ENCODE measurements at regions not wholly inside any gene's neighbourhood (a gene's known extent, or its start where the extent isn't known, plus 50 kb on each side); places are given as distances from the start of the nearest gene placed in this dataset.

- WGBS, 2 donors (ENCODE audit: low coverage in 1 of 2) = 17 to 65% methylated on average over 2 to 3 of the region's 3 CpGs
- no peaks in the 10 kb centered on the region for H3K4me1 ChIP-seq
- no peak for ATAC-seq
Measured at GRCh38 chr6:145531822-145532221, 203.5 kb downstream of the EPM2A start.

GRCh38 chr6:145532361-145532760, 203.0 kb downstream of the EPM2A start:
- Histone ChIP-seq H3K4me3 (no peak overlapping the region), H3K27ac (no peak overlapping the region), H3K36me3 (no peaks in the 10 kb centered on the region), H3K9me3 (no peaks in the 10 kb centered on the region), H3K4me1 (no peaks in the 10 kb centered on the region), H3K27me3 (no peaks in the 10 kb centered on the region)
- WGBS, 2 donors (ENCODE audit: low coverage in 1 of 2) = 39 to 58% methylated on average over 3 to 4 of the region's 4 CpGs
- TF ChIP-seq POLR2AphosphoS5 (IDR thresholded peaks at IDR 0.05) (no peak), CTCF (IDR thresholded peaks at IDR 0.05) (no peak), EP300 (IDR thresholded peaks at IDR 0.05) (no peak), POLR2A (IDR thresholded peaks at IDR 0.05) (no peak)
- ATAC-seq = no peak

More at GRCh38 chr6:145531822-145532221, 203.5 kb downstream of the EPM2A start:
- no peak for TF ChIP-seq POLR2A (IDR thresholded peaks at IDR 0.05)
- no peak for TF ChIP-seq POLR2AphosphoS5 (IDR thresholded peaks at IDR 0.05)
- TF ChIP-seq EP300 (IDR thresholded peaks at IDR 0.05) = no peak
- TF ChIP-seq CTCF (IDR thresholded peaks at IDR 0.05) = no peak
- Histone ChIP-seq H3K27ac (no peak overlapping the region), H3K4me3 (no peak overlapping the region), H3K27me3 (no peaks in the 10 kb centered on the region), H3K36me3 (no peaks in the 10 kb centered on the region), H3K9me3 (no peaks in the 10 kb centered on the region)

- Histone ChIP-seq H3K27me3 (no peaks in the 10 kb centered on the region), H3K27ac (no peak overlapping the region), H3K4me1 (no peaks in the 10 kb centered on the region), H3K4me3 (no peak overlapping the region), H3K36me3 (no peaks in the 10 kb centered on the region), H3K9me3 (no peaks in the 10 kb centered on the region)
- ATAC-seq = no peak
- 70 to 74% methylated on average over 4 of the region's 4 CpGs for WGBS, 2 donors (ENCODE audit: low coverage in 1 of 2)
- TF ChIP-seq EP300 (IDR thresholded peaks at IDR 0.05) (no peak), POLR2A (IDR thresholded peaks at IDR 0.05) (no peak), CTCF (IDR thresholded peaks at IDR 0.05) (no peak), POLR2AphosphoS5 (IDR thresholded peaks at IDR 0.05) (no peak)
Measured at GRCh38 chr6:145534989-145535388, 200.3 kb downstream of the EPM2A start.

GRCh38 chr6:145538989-145539388, 196.3 kb downstream of the EPM2A start:
- Histone ChIP-seq H3K27ac (no peak overlapping the region), H3K4me3 (no peak overlapping the region), H3K36me3 (no peaks in the 10 kb centered on the region), H3K4me1 (no peaks in the 10 kb centered on the region), H3K9me3 (no peaks in the 10 kb centered on the region), H3K27me3 (no peaks in the 10 kb centered on the region)
- TF ChIP-seq CTCF (IDR thresholded peaks at IDR 0.05) = no peak
- TF ChIP-seq EP300 (IDR thresholded peaks at IDR 0.05) = no peak
- TF ChIP-seq POLR2A (IDR thresholded peaks at IDR 0.05) = no peak
- ATAC-seq = no peak
- WGBS, 2 donors (ENCODE audit: low coverage in 1 of 2) = 71 to 88% methylated on average over 1 of the region's 1 CpG

GRCh38 chr6:145539831-145540230, 195.5 kb downstream of the EPM2A start:
- no peak for TF ChIP-seq POLR2AphosphoS5 (IDR thresholded peaks at IDR 0.05)
- no peak for TF ChIP-seq CTCF (IDR thresholded peaks at IDR 0.05)
- no peak for TF ChIP-seq EP300 (IDR thresholded peaks at IDR 0.05)
- no peak for TF ChIP-seq POLR2A (IDR thresholded peaks at IDR 0.05)
- no peak for ATAC-seq
- 17 to 78% methylated on average over 1 to 3 of the region's 3 CpGs for WGBS, 2 donors (ENCODE audit: low coverage in 1 of 2)

More at GRCh38 chr6:145539831-145540230, 195.5 kb downstream of the EPM2A start:
- Histone ChIP-seq H3K27me3 (no peaks in the 10 kb centered on the region), H3K27ac (no peak overlapping the region), H3K36me3 (no peaks in the 10 kb centered on the region), H3K9me3 (no peaks in the 10 kb centered on the region), H3K4me3 (no peak overlapping the region), H3K4me1 (no peaks in the 10 kb centered on the region)

Data from gastroesophageal sphincter (tissue), 4 donors.